ENCODE measurements at regions not wholly inside any gene's neighbourhood (a gene's known extent, or its start where the extent isn't known, plus 50 kb on each side); places are given as distances from the start of the nearest gene placed in this dataset.

DNA sequence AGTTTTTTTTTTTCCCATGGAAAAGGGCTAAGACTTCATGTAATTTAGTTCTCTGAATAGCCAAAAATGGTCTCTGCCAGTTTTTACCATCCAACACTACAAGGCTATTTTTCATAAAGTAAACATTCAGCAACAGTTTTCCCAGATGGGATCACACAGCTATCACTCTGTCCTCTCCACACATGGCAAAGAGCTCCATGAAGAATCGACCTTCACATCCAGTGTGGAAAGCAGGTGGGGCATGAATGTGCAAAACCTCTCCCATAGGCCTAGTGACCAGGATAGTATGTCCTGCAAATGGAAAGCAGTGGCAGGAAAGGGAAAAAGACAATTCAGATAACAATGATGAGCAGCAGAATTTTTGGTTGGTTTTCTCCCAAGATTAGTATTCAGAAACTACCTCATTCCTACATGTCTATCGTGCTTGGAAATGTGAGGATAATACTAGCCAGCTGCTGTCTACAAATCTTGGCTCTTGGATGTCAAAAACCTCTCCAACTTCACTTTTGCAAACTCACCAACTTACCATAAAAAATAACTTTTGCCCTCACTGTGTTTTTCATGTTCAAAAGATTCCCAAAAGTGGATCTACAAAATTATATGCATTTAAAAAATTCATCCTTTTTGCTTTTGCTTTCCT, 159.7 kb upstream of the MCHR2 start:
- TF ChIP-seq TARDBP (IDR thresholded peaks at IDR 0.05; ENCODE audit: borderline replicate concordance), result no peak
- no peak for TF ChIP-seq POLR2A (IDR thresholded peaks at IDR 0.05; ENCODE audit: low read depth, low read length)
- no peak for TF ChIP-seq ASH2L (IDR thresholded peaks at IDR 0.05; ENCODE audit: borderline replicate concordance, low read depth)
- TF ChIP-seq, protein P1, sequence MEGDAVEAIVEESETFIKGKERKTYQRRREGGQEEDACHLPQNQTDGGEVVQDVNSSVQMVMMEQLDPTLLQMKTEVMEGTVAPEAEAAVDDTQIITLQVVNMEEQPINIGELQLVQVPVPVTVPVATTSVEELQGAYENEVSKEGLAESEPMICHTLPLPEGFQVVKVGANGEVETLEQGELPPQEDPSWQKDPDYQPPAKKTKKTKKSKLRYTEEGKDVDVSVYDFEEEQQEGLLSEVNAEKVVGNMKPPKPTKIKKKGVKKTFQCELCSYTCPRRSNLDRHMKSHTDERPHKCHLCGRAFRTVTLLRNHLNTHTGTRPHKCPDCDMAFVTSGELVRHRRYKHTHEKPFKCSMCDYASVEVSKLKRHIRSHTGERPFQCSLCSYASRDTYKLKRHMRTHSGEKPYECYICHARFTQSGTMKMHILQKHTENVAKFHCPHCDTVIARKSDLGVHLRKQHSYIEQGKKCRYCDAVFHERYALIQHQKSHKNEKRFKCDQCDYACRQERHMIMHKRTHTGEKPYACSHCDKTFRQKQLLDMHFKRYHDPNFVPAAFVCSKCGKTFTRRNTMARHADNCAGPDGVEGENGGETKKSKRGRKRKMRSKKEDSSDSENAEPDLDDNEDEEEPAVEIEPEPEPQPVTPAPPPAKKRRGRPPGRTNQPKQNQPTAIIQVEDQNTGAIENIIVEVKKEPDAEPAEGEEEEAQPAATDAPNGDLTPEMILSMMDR (IDR thresholded peaks at IDR 0.05 in 2 of 3, conservative IDR thresholded peaks at IDR 0.05 in 1 of 3; ENCODE audit: control insufficient read depth in 2 of 3, extremely low read depth in 1 of 3, insufficient read depth in 1 of 3, low read depth in 3 of 3, low read length in 3 of 3), result no peak
- no peak for TF ChIP-seq FOS (IDR thresholded peaks at IDR 0.05; ENCODE audit: borderline replicate concordance, extremely low read depth, insufficient read length)
- no peak for TF ChIP-seq EGR1 (IDR thresholded peaks at IDR 0.05; ENCODE audit: borderline replicate concordance in 1 of 2, low read depth in 2 of 2, low read length in 2 of 2)
- TF ChIP-seq DPF2 (IDR thresholded peaks at IDR 0.05), result no peak

All from GM12878 (cell line).